Esophagus muscularis mucosa (tissue), 3 donors: ENCODE measurements at regions not wholly inside any gene's neighbourhood (a gene's known extent, or its start where the extent isn't known, plus 50 kb on each side); places are given as distances from the start of the nearest gene placed in this dataset.
A peak's percentile ranks its signal among the peaks of the same experiment; 100 is the strongest.

Experiments used
- CTCF ChIP-seq, 3 experiments: fragments of 200-600 bp in 2 of 3; fragments of 450-650 bp in 1 of 3; sonication (generic) in 2 of 3; IDR thresholded peaks; one replicate each; pipeline ENCODE4 v1.5.1; 2017 to 2019; ENCODE audit warnings: antibody characterized with exemption in 3 of 3, mild to moderate bottlenecking in 2 of 3, moderate library complexity in 1 of 3
- POLR2A ChIP-seq: fragments of 450-650 bp; IDR thresholded peaks from one replicate; pipeline ENCODE4 v1.6.1; 2017; ENCODE audit warnings: antibody characterized with exemption, moderate library complexity, mild to moderate bottlenecking, low read depth
- POLR2AphosphoS5 ChIP-seq, 2 donors: sonication (generic); formaldehyde crosslinking; IDR thresholded peaks; one replicate each; pipeline ENCODE4 v1.6.1; 2017; ENCODE audit warnings: antibody characterized with exemption in 2 of 2

GRCh38 chr6:56370561-56371211, 123.3 kb upstream of the COL21A1 start:
- TF ChIP-seq CTCF (IDR thresholded peaks at IDR 0.05) (no peak), POLR2AphosphoS5 (IDR thresholded peaks at IDR 0.05) (peak; percentile 67 to 81), POLR2A (no peak)
